ENCODE measurements at regions not wholly inside any gene's neighbourhood (a gene's known extent, or its start where the extent isn't known, plus 50 kb on each side); places are given as distances from the start of the nearest gene placed in this dataset.

- Histone ChIP-seq H3K9ac (ENCODE audit: low read length in 3 of 3) (no peak overlapping the region), H3K36me3 (ENCODE audit: control insufficient read depth in 2 of 3, insufficient read depth in 3 of 3, low read length in 3 of 3) (no peaks in the 10 kb centered on the region), H3K4me1 (ENCODE audit: control insufficient read depth in 2 of 3, insufficient read depth in 2 of 3, low read depth in 1 of 3, low read length in 3 of 3) (no peaks in the 10 kb centered on the region), H3K27me3 (ENCODE audit: control insufficient read depth, insufficient read depth, low read length) (no peaks in the 10 kb centered on the region), H3K9me3 (ENCODE audit: control insufficient read depth in 2 of 3, insufficient read depth in 1 of 3, low read length in 3 of 3) (no peaks in the 10 kb centered on the region), H3K27ac (ENCODE audit: low read depth in 2 of 2, low read length in 2 of 2) (no peak overlapping the region), H3K4me3 (ENCODE audit: low read length in 3 of 3) (no peak overlapping the region)
- no peak for FAIRE-seq
- TF ChIP-seq CTCF (IDR thresholded peaks at IDR 0.05; ENCODE audit: borderline replicate concordance, extremely low read depth, insufficient read depth), result no peak
- peak in 1 of 5 donors; percentile 0 for DNase-seq
- intact Hi-C loops (cut with DNase I), result no loop called here
These were observed 542.4 kb upstream of the FAM241A start for GRCh38 chr4:111602848-111603247.

- no peak for TF ChIP-seq CTCF (IDR thresholded peaks at IDR 0.05; ENCODE audit: borderline replicate concordance, extremely low read depth, insufficient read depth)
- no peak overlapping the region for H3K9ac ChIP-seq (ENCODE audit: low read length in 3 of 3)
- no peak overlapping the region for H3K4me3 ChIP-seq (ENCODE audit: low read length in 3 of 3)
- intact Hi-C loops (cut with DNase I), result no loop called here
- DNase-seq (no peak), FAIRE-seq (no peak)
- H3K36me3 ChIP-seq (ENCODE audit: control insufficient read depth in 2 of 3, insufficient read depth in 3 of 3, low read length in 3 of 3), result no peaks in the 10 kb centered on the region
- H3K9me3 ChIP-seq (ENCODE audit: control insufficient read depth in 2 of 3, insufficient read depth in 1 of 3, low read length in 3 of 3), result no peaks in the 10 kb centered on the region
- no peak overlapping the region for H3K27ac ChIP-seq (ENCODE audit: low read depth in 2 of 2, low read length in 2 of 2)
- no peaks in the 10 kb centered on the region for H3K4me1 ChIP-seq (ENCODE audit: control insufficient read depth in 2 of 3, insufficient read depth in 2 of 3, low read depth in 1 of 3, low read length in 3 of 3)
- H3K27me3 ChIP-seq (ENCODE audit: control insufficient read depth, insufficient read depth, low read length), result no peaks in the 10 kb centered on the region
These were observed 540.1 kb upstream of the FAM241A start for GRCh38 chr4:111605111-111605510.

DNA sequence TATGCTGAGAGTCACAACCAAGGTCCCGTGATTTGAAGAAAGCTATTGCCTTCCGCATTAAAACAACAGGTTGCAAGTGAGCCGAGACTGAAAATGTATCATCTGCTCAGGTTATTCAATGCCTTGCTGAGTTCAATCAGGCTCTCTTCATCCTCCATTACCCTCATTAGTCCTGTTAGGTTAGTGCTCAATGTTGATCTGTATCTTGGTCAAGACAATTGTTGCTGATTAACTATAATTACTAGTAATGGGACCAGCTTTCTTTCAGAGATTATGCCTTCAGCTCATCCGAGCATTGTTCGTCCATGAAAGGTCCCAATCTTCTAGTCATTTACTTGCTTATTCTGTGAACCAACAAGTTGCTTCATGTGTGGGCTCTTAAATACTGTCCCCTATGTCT, 534.6 kb upstream of the FAM241A start:
- H3K36me3 ChIP-seq (ENCODE audit: control insufficient read depth in 2 of 3, insufficient read depth in 3 of 3, low read length in 3 of 3), result no peaks in the 10 kb centered on the region
- intact Hi-C loops (cut with DNase I), result no loop called here
- no peak overlapping the region for H3K9ac ChIP-seq (ENCODE audit: low read length in 3 of 3)
- H3K4me1 ChIP-seq (ENCODE audit: control insufficient read depth in 2 of 3, insufficient read depth in 2 of 3, low read depth in 1 of 3, low read length in 3 of 3), result no peaks in the 10 kb centered on the region
- FAIRE-seq (no peak), DNase-seq (no peak)
- no peak overlapping the region for H3K4me3 ChIP-seq (ENCODE audit: low read length in 3 of 3)
- H3K27ac ChIP-seq (ENCODE audit: low read depth in 2 of 2, low read length in 2 of 2), result no peak overlapping the region
- TF ChIP-seq CTCF (IDR thresholded peaks at IDR 0.05; ENCODE audit: borderline replicate concordance, extremely low read depth, insufficient read depth), result no peak
- H3K27me3 ChIP-seq (ENCODE audit: control insufficient read depth, insufficient read depth, low read length), result no peaks in the 10 kb centered on the region
- no peaks in the 10 kb centered on the region for H3K9me3 ChIP-seq (ENCODE audit: control insufficient read depth in 2 of 3, insufficient read depth in 1 of 3, low read length in 3 of 3)

DNA sequence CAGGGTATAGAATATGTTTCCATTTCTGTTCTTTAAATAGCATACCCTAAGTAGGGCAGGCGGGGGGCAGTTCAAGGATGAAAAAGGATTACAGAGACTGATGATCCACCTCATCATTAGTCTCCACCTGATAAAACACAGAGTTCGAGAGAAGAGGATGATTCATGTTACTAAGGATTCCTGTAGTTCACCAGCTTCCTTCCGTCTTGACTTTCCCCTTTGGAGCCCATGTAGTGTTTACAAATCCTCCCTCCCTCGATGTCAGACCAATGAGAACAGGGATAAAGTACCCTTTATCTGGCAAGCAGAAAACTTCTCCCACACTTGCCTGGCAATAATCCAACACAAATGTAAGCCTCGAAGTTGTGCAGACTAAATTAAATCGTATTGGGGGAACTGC, 526.3 kb upstream of the FAM241A start:
- FAIRE-seq (no peak), DNase-seq (peak in 2 of 5 donors; percentile 4 to 26)
- intact Hi-C loops (cut with DNase I), result no loop called here

More for the DNA sequence above, 526.3 kb upstream of the FAM241A start:
- Histone ChIP-seq H3K36me3 (ENCODE audit: control insufficient read depth in 2 of 3, insufficient read depth in 3 of 3, low read length in 3 of 3) (no peaks in the 10 kb centered on the region), H3K4me1 (ENCODE audit: control insufficient read depth in 2 of 3, insufficient read depth in 2 of 3, low read depth in 1 of 3, low read length in 3 of 3) (no peaks in the 10 kb centered on the region), H3K27me3 (ENCODE audit: control insufficient read depth, insufficient read depth, low read length) (no peaks in the 10 kb centered on the region), H3K9me3 (ENCODE audit: control insufficient read depth in 2 of 3, insufficient read depth in 1 of 3, low read length in 3 of 3) (no peaks in the 10 kb centered on the region), H3K27ac (ENCODE audit: low read depth in 2 of 2, low read length in 2 of 2) (no peak overlapping the region), H3K4me3 (ENCODE audit: low read length in 3 of 3) (no peak overlapping the region), H3K9ac (ENCODE audit: low read length in 3 of 3) (no peak overlapping the region)
- TF ChIP-seq CTCF (IDR thresholded peaks at IDR 0.05; ENCODE audit: borderline replicate concordance, extremely low read depth, insufficient read depth), result no peak
